IMR-90 (cell line): ENCODE measurements at regions not wholly inside any gene's neighbourhood (a gene's known extent, or its start where the extent isn't known, plus 50 kb on each side); places are given as distances from the start of the nearest gene placed in this dataset.

ENCODE experiments used
- ATAC-seq: fragments of 200-7000 bp; cut with Tn5 transposase; 2 replicates; pipeline ENCODE4 v1.9.1; 2020; ENCODE audit warnings: low read depth, mild to moderate bottlenecking, moderate library complexity
- BruUV-seq: library from RNA; stranded (reverse); fragments of 400-500 nt; replicated peaks from 2 replicates; lab custom pipeline; 2021; lab: Mats Ljungman, UMichigan
- CTCF ChIA-PET: fragments of 300-600 bp; formaldehyde crosslinking; extraction: SDS; loops from one replicate; lab custom pipeline; 2021; ENCODE audit warnings: antibody characterized with exemption; lab: Yijun Ruan, JAX
- POLR2A ChIA-PET: fragments of 300-600 bp; sonication (Branson Sonifier 250); formaldehyde crosslinking; loops from one replicate; lab custom pipeline; 2022; ENCODE audit warnings: antibody characterized with exemption; ENCODE audit not compliant: unreplicated experiment; lab: Charles Lee
- DNase-seq: peaks from one replicate; pipeline ENCODE4 v3.0.0; 2013
- H2AFZ ChIP-seq: replicated peaks from 2 replicates; pipeline ENCODE3; 2013; ENCODE audit warnings: low read length, mild to moderate bottlenecking; ENCODE audit not compliant: poor library complexity
- H2AK5ac ChIP-seq: 2 replicates; pipeline ENCODE4 v1.6.1; 2013; ENCODE audit warnings: low read depth, low read length, inconsistent platforms
- H2AK9ac ChIP-seq: replicated peaks from 2 replicates; pipeline ENCODE3; 2013; ENCODE audit warnings: mild to moderate bottlenecking, low read depth, low read length, moderate library complexity; ENCODE audit not compliant: poor library complexity
- H2BK120ac ChIP-seq: 2 replicates; pipeline ENCODE4 v1.6.1; 2013; ENCODE audit warnings: low read depth, low read length, inconsistent platforms
- H2BK15ac ChIP-seq: 3 replicates; pipeline ENCODE4 v1.6.1; 2013; ENCODE audit warnings: low read depth, low read length, inconsistent platforms
- H2BK20ac ChIP-seq: 2 replicates; pipeline ENCODE4 v1.6.1; 2013; ENCODE audit warnings: low read depth, mild to moderate bottlenecking, inconsistent platforms, low read length, moderate library complexity
- H2BK5ac ChIP-seq: 2 replicates; pipeline ENCODE4 v1.6.1; 2013; ENCODE audit warnings: mild to moderate bottlenecking, low read depth, low read length, inconsistent platforms; ENCODE audit not compliant: poor library complexity, severe bottlenecking
- H3K14ac ChIP-seq: replicated peaks from 2 replicates; pipeline ENCODE4 v1.6.1; 2013; ENCODE audit warnings: low read depth, low read length, inconsistent platforms
- H3K18ac ChIP-seq: 2 replicates; pipeline ENCODE4 v1.6.1; 2013; ENCODE audit warnings: low read depth, low read length, control low read depth
- H3K23ac ChIP-seq: 2 replicates; pipeline ENCODE4 v1.6.1; 2013; ENCODE audit warnings: low read depth, low read length, inconsistent platforms
- H3K27ac ChIP-seq: 2 replicates; pipeline ENCODE4 v1.5.1; 2013; ENCODE audit warnings: mild to moderate bottlenecking, control low read depth, low read length; ENCODE audit not compliant: insufficient read depth
- H3K27me3 ChIP-seq: 2 replicates; pipeline ENCODE4 v1.6.1; 2013; ENCODE audit warnings: low read length; ENCODE audit not compliant: control insufficient read depth, insufficient read depth
- H3K36me3 ChIP-seq: 2 replicates; pipeline ENCODE4 v1.6.1; 2013; ENCODE audit warnings: low read length, mixed read lengths; ENCODE audit not compliant: control insufficient read depth, insufficient read depth
- H3K4ac ChIP-seq: 2 replicates; pipeline ENCODE4 v1.6.1; 2013; ENCODE audit warnings: low read depth, low read length, inconsistent platforms
- H3K4me1 ChIP-seq: 2 replicates; pipeline ENCODE4 v1.6.1; 2013; ENCODE audit warnings: low read length, mixed read lengths; ENCODE audit not compliant: control insufficient read depth, insufficient read depth
- H3K4me2 ChIP-seq: 2 replicates; pipeline ENCODE4 v1.6.1; 2013; ENCODE audit warnings: low read depth, mild to moderate bottlenecking, control low read depth, low read length, moderate library complexity
- H3K4me3 ChIP-seq: 2 replicates; pipeline ENCODE4 v1.5.1; 2013; ENCODE audit warnings: low read depth, mild to moderate bottlenecking, control low read depth, low read length, moderate library complexity; ENCODE audit not compliant: insufficient read depth
- H3K56ac ChIP-seq: 2 replicates; pipeline ENCODE4 v1.6.1; 2013; ENCODE audit warnings: low read length, inconsistent platforms; ENCODE audit not compliant: insufficient read depth; ENCODE audit errors: extremely low read depth
- H3K79me1 ChIP-seq, 2 experiments: 2 replicates each; pipeline ENCODE4 v1.6.1; 2013; ENCODE audit warnings: low read length in 2 of 2, inconsistent platforms in 1 of 2, low read depth in 1 of 2
- H3K9ac ChIP-seq: 2 replicates; pipeline ENCODE4 v1.6.1; 2013; ENCODE audit warnings: low read depth, low read length, control low read depth
- H3K9me1 ChIP-seq: 2 replicates; pipeline ENCODE4 v1.6.1; 2013; ENCODE audit warnings: low read length, inconsistent platforms; ENCODE audit not compliant: insufficient read depth
- H3K9me3 ChIP-seq: 2 replicates; pipeline ENCODE4 v1.6.1; 2013; ENCODE audit warnings: low read length; ENCODE audit not compliant: control insufficient read depth, insufficient read depth
- H4K20me1 ChIP-seq: 2 replicates; pipeline ENCODE4 v1.6.1; 2013; ENCODE audit warnings: low read length, inconsistent platforms; ENCODE audit not compliant: insufficient read depth
- H4K5ac ChIP-seq: 2 replicates; pipeline ENCODE4 v1.6.1; 2013; ENCODE audit warnings: mild to moderate bottlenecking, low read depth, low read length, control low read depth
- H4K8ac ChIP-seq, 2 experiments: 2 replicates each; pipeline ENCODE4 v1.6.1; 2013; ENCODE audit warnings: low read depth in 2 of 2, low read length in 2 of 2, control low read depth in 1 of 2, inconsistent platforms in 1 of 2
- H4K91ac ChIP-seq: 2 replicates; pipeline ENCODE4 v1.6.1; 2013; ENCODE audit warnings: low read depth, low read length, inconsistent platforms; ENCODE audit not compliant: insufficient read depth
- CHD1 ChIP-seq: IDR thresholded peaks from 2 replicates; pipeline ENCODE4 v1.6.1; 2012; ENCODE audit warnings: low read depth, low read length, improper control_type of control experiment
- WGBS, 2 experiments: methylation state at CpG; one replicate each; pipeline versions ENCODE4 v1.1.5 to v1.1.7; 2013; ENCODE audit warnings: missing lambda C conversion rate in 2 of 2; ENCODE audit not compliant: insufficient read length in 1 of 2; ENCODE audit errors: extremely low coverage in 2 of 2; 5-methylcytosine and 5-hydroxymethylcytosine counted together
- dilution Hi-C: fragments of 300-500 bp; cut with HindIII; formaldehyde crosslinking; loops from one replicate; pipeline ENCODE4 v1.14.3; 2018; ENCODE audit warnings: low sequenced_read_pairs; ENCODE audit not compliant: unreplicated experiment
- in situ Hi-C: fragments of 300-500 bp; cut with MboI; formaldehyde crosslinking; loops from 3 replicates; pipeline ENCODE4 v1.14.3; 2019; ENCODE audit warnings: low sequenced_read_pairs, inconsistent platforms, mixed read lengths
- intact Hi-C: fragments of 100-400 bp; cut with micrococcal nuclease; formaldehyde crosslinking; loops from 2 replicates; pipeline ENCODE4 v1.10.0; 2022

GRCh38 chr3:61353382-61353781, 102.1 kb upstream of the FHIT start:
- no peak overlapping the region for H2AFZ ChIP-seq
- dilution Hi-C loops, result no loop called here
- no TSS peak for BruUV-seq
- no peak overlapping the region for H3K27ac ChIP-seq
- no peaks in the 10 kb centered on the region for H3K36me3 ChIP-seq
- in situ Hi-C loops, result no loop called here
- no peak overlapping the region for H2BK15ac ChIP-seq
- CTCF ChIA-PET, result no interaction called here
- no peak overlapping the region for H4K5ac ChIP-seq
- no peak for ATAC-seq
- no peak overlapping the region for H4K91ac ChIP-seq
- H3K4me1 ChIP-seq, result no peaks in the 10 kb centered on the region
- H2BK5ac ChIP-seq, result no peak overlapping the region
- no peaks in the 10 kb centered on the region for H3K9me3 ChIP-seq
- no peak for DNase-seq
- H4K20me1 ChIP-seq, result no peaks in the 10 kb centered on the region
- TF ChIP-seq CHD1, result no peak
- POLR2A ChIA-PET, result no interaction called here
- no peak overlapping the region for H4K8ac ChIP-seq
- H2AK5ac ChIP-seq, result no peak overlapping the region
- H2BK20ac ChIP-seq, result no peak overlapping the region
- H3K9ac ChIP-seq, result no peak overlapping the region
- H3K4me2 ChIP-seq, result no peak overlapping the region
- no peak overlapping the region for H3K14ac ChIP-seq
- H3K56ac ChIP-seq, result no peak overlapping the region
- H3K4me3 ChIP-seq, result no peak overlapping the region
- no peak overlapping the region for H2AK9ac ChIP-seq
- H3K18ac ChIP-seq, result no peak overlapping the region
- H3K23ac ChIP-seq, result no peak overlapping the region
- no peaks in the 10 kb centered on the region for H3K79me1 ChIP-seq
- no peaks in the 10 kb centered on the region for H3K27me3 ChIP-seq
- H2BK120ac ChIP-seq, result no peak overlapping the region
- intact Hi-C loops, result no loop called here
- no peak overlapping the region for H3K4ac ChIP-seq
- WGBS, 2 experiments, result no CpG with 5 or more reads among the region's 1 CpG
- H3K9me1 ChIP-seq, result no peaks in the 10 kb centered on the region
